Endodermal cell (in vitro differentiated cells): ENCODE measurements at regions not wholly inside any gene's neighbourhood (a gene's known extent, or its start where the extent isn't known, plus 50 kb on each side); places are given as distances from the start of the nearest gene placed in this dataset.

Experiments
- DNase-seq: peaks from one replicate; pipeline ENCODE4 v3.0.0-alpha.2; 2017
- H3K27ac ChIP-seq: 2 replicates; pipeline ENCODE4 v1.5.1; 2013; ENCODE audit warnings: mild to moderate bottlenecking, low read depth, low read length, moderate library complexity
- H3K27me3 ChIP-seq: 2 replicates; pipeline ENCODE4 v1.6.1; 2013; ENCODE audit warnings: mild to moderate bottlenecking, low read length, moderate library complexity; ENCODE audit not compliant: insufficient read depth, control insufficient read depth, poor library complexity, severe bottlenecking
- H3K36me3 ChIP-seq: 2 replicates; pipeline ENCODE4 v1.7.0; 2013; ENCODE audit warnings: mild to moderate bottlenecking, low read length, moderate library complexity; ENCODE audit not compliant: control insufficient read depth, insufficient read depth
- H3K4me1 ChIP-seq: one replicate; pipeline ENCODE4 v1.7.0; 2013; ENCODE audit warnings: low read length; ENCODE audit not compliant: control insufficient read depth, insufficient read depth
- H3K4me3 ChIP-seq: 2 replicates; pipeline ENCODE4 v1.5.1; 2013; ENCODE audit warnings: mild to moderate bottlenecking, low read length, moderate library complexity
- H3K9ac ChIP-seq: 2 replicates; pipeline ENCODE4 v1.6.1; 2013; ENCODE audit warnings: mild to moderate bottlenecking, low read length, moderate library complexity; ENCODE audit not compliant: poor library complexity, severe bottlenecking; ENCODE audit errors: extremely low read depth
- H3K9me3 ChIP-seq: 2 replicates; pipeline ENCODE4 v1.6.1; 2013; ENCODE audit warnings: mild to moderate bottlenecking, low read length, moderate library complexity; ENCODE audit not compliant: control insufficient read depth
- H3K27ac Mint-ChIP-seq: 2 replicates; pipeline ENCODE4 v1.8.0; 2020; ENCODE audit warnings: mixed read lengths
- H3K27me3 Mint-ChIP-seq: 2 replicates; pipeline ENCODE4 v1.8.0; 2021; ENCODE audit warnings: mild to moderate bottlenecking, mixed read lengths; ENCODE audit not compliant: insufficient read depth
- H3K36me3 Mint-ChIP-seq: 2 replicates; pipeline ENCODE4 v1.8.0; 2020; ENCODE audit warnings: low read depth, mixed read lengths
- H3K4me1 Mint-ChIP-seq: 2 replicates; pipeline ENCODE4 v1.8.0; 2020; ENCODE audit warnings: mixed read lengths
- H3K4me3 Mint-ChIP-seq: 2 replicates; pipeline ENCODE4 v1.8.0; 2020; ENCODE audit warnings: mild to moderate bottlenecking, moderate library complexity, mixed read lengths
- H3K9me3 Mint-ChIP-seq: 2 replicates; pipeline ENCODE4 v1.8.0; 2020; ENCODE audit warnings: mild to moderate bottlenecking, mixed read lengths
- WGBS, 2 experiments: methylation state at CpG; one replicate each; pipeline versions ENCODE4 v1.1.5 to v1.1.7; 2013; ENCODE audit warnings: missing lambda C conversion rate in 2 of 2, mixed read lengths in 1 of 2; ENCODE audit not compliant: insufficient coverage in 1 of 2, insufficient read length in 1 of 2; 5-methylcytosine and 5-hydroxymethylcytosine counted together
- TF ChIP-seq, protein P1 (sequence below): fragments of 200-600 bp; sonication (generic); conservative IDR thresholded peaks from 2 replicates; pipeline ENCODE4 v1.5.0; 2021; ENCODE audit warnings: antibody characterized with exemption, mild to moderate bottlenecking

- Mint-ChIP-seq H3K27ac (no peak overlapping the region), H3K9me3 (no peaks in the 10 kb centered on the region), H3K36me3 (no peaks in the 10 kb centered on the region), H3K27me3 (no peaks in the 10 kb centered on the region), H3K4me3 (no peak overlapping the region), H3K4me1 (peaks cover 21% of the 10 kb centered on the region)
- Histone ChIP-seq H3K9ac (no peak overlapping the region), H3K4me1 (peaks cover 8% of the 10 kb centered on the region), H3K36me3 (no peaks in the 10 kb centered on the region), H3K4me3 (no peak overlapping the region), H3K27me3 (no peaks in the 10 kb centered on the region), H3K27ac (no peak overlapping the region), H3K9me3 (no peaks in the 10 kb centered on the region)
- 39 to 50% methylated on average over 1 to 2 of the region's 2 CpGs for WGBS, 2 experiments
- peak; percentile 50 for DNase-seq
- TF ChIP-seq, protein P1, sequence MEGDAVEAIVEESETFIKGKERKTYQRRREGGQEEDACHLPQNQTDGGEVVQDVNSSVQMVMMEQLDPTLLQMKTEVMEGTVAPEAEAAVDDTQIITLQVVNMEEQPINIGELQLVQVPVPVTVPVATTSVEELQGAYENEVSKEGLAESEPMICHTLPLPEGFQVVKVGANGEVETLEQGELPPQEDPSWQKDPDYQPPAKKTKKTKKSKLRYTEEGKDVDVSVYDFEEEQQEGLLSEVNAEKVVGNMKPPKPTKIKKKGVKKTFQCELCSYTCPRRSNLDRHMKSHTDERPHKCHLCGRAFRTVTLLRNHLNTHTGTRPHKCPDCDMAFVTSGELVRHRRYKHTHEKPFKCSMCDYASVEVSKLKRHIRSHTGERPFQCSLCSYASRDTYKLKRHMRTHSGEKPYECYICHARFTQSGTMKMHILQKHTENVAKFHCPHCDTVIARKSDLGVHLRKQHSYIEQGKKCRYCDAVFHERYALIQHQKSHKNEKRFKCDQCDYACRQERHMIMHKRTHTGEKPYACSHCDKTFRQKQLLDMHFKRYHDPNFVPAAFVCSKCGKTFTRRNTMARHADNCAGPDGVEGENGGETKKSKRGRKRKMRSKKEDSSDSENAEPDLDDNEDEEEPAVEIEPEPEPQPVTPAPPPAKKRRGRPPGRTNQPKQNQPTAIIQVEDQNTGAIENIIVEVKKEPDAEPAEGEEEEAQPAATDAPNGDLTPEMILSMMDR, result no peak
Observed at GRCh38 chr12:19064713-19065112, 64.8 kb upstream of the PLEKHA5 start.

DNA sequence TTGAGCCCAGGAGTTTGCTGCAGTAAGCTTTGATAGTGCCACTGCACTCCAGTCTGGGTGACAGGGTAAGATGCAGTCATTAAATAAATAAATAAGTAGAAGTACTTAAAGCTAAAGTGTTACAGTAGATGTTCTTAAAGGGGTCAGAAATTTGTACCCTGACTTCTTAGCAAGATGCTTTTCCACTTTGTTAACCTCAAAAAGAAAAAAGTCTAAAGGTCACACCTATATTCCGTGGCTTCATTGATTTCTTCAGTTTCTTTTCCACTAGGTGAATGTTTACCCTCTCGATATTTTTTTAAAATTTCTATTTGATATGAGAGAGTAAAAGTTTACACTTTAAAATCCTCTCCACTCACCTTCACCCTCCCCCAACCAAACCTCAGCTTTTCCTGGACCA is 64.3 kb upstream of the PLEKHA5 start:
- Mint-ChIP-seq H3K36me3 (no peaks in the 10 kb centered on the region), H3K9me3 (no peaks in the 10 kb centered on the region), H3K27ac (no peak overlapping the region), H3K4me1 (peaks cover 21% of the 10 kb centered on the region), H3K27me3 (no peaks in the 10 kb centered on the region), H3K4me3 (no peak overlapping the region)
- no peak overlapping the region for H3K27ac ChIP-seq
- 100% methylated on average over 1 of the region's 2 CpGs; no CpG with 5 or more reads in 1 of the 2 experiments for WGBS, 2 experiments
- H3K4me1 ChIP-seq, result peaks cover 8% of the 10 kb centered on the region
- H3K9me3 ChIP-seq, result no peaks in the 10 kb centered on the region
- no peaks in the 10 kb centered on the region for H3K36me3 ChIP-seq
- no peak for DNase-seq
- H3K9ac ChIP-seq, result no peak overlapping the region
- no peaks in the 10 kb centered on the region for H3K27me3 ChIP-seq
- H3K4me3 ChIP-seq, result no peak overlapping the region
- TF ChIP-seq, protein P1, result no peak

GRCh38 chr12:19065871-19066270 is 63.7 kb upstream of the PLEKHA5 start:
- Histone ChIP-seq H3K9me3 (no peaks in the 10 kb centered on the region), H3K4me3 (no peak overlapping the region), H3K27me3 (no peaks in the 10 kb centered on the region), H3K36me3 (no peaks in the 10 kb centered on the region), H3K9ac (no peak overlapping the region), H3K27ac (no peak overlapping the region), H3K4me1 (peaks cover 8% of the 10 kb centered on the region)
- H3K4me1 Mint-ChIP-seq, result peaks cover 21% of the 10 kb centered on the region
- no peaks in the 10 kb centered on the region for H3K36me3 Mint-ChIP-seq
- H3K27me3 Mint-ChIP-seq, result no peaks in the 10 kb centered on the region
- WGBS, 2 experiments, result 97% methylated on average over 1 of the region's 1 CpG; no CpG with 5 or more reads in 1 of the 2 experiments
- no peaks in the 10 kb centered on the region for H3K9me3 Mint-ChIP-seq
- TF ChIP-seq, protein P1, result no peak
- DNase-seq, result no peak
- H3K27ac Mint-ChIP-seq, result no peak overlapping the region
- H3K4me3 Mint-ChIP-seq, result no peak overlapping the region
